RPMI7951 (cell line): ENCODE measurements at regions not wholly inside any gene's neighbourhood (a gene's known extent, or its start where the extent isn't known, plus 50 kb on each side); places are given as distances from the start of the nearest gene placed in this dataset.
"Not testable (repeated sequence)": the region's sequence is repeated elsewhere in the genome, so short reads cannot be mapped to it uniquely, and the experiment has no call there.

Source experiments
- DNase-seq: peaks from one replicate; pipeline ENCODE4 v3.0.0-alpha.2; 2012; ENCODE audit warnings: low read depth

GRCh38 chr6:14389776-14390175 lies 272.2 kb downstream of the CD83 start:
- not testable (repeated sequence) for DNase-seq

DNA sequence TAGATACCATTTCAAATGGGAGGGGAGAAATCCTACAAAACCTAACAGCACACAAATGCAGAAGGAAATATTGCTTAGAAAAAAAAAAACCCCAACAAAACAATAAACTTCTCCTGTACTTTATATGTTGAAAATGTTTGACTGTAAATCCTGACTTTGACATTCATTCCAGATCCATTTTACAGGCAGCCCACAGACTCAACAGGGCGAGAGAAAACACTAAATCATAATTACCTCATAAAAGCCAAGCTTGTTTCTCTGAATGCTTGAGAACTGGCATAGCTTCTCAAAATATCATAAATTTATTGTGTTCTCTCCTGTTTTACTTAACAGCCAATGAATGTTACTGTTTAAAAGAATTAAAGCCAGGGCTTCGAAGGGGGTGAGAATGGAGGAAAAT lies 273.2 kb downstream of the CD83 start:
- DNase-seq, result no peak

DNA sequence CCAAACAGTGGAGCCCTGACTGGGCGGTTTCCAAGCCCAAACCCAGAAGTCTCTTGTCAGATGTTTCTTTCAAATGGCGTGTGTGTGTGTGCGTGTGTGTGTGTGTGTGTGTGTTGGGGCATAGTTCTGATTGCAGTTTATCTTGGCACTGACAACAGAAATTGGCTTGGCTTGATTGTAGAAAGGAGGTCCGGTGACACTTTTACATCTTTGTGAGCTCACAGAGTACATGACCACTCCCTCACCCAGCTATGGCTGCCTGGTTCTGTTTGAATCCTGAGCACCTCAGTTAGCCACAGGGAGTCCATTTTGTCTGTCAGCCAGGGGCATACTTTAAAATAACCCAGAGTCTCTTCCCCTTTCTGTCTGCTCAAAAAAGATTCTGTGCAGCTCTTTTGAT lies 276.3 kb downstream of the CD83 start:
- no peak for DNase-seq

DNA sequence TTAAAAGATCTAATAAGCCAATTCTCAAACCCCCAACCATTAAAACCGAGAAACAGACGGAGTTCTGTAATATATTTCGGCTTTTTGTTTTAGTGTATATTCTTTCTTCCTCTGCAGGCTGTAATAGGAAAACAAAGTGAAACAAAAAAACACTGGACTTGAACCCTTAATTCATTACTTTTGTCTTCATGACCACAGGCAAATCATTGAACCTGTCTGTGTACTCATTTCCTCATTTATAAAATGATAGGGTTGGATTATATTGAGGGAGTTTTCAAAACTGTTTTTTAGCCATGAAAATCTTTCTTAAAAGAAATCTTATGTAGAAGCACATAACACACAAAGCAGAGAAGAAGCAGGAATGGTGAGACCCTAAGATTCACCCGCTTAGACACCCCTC lies 278.8 kb downstream of the CD83 start:
- no peak for DNase-seq

DNA sequence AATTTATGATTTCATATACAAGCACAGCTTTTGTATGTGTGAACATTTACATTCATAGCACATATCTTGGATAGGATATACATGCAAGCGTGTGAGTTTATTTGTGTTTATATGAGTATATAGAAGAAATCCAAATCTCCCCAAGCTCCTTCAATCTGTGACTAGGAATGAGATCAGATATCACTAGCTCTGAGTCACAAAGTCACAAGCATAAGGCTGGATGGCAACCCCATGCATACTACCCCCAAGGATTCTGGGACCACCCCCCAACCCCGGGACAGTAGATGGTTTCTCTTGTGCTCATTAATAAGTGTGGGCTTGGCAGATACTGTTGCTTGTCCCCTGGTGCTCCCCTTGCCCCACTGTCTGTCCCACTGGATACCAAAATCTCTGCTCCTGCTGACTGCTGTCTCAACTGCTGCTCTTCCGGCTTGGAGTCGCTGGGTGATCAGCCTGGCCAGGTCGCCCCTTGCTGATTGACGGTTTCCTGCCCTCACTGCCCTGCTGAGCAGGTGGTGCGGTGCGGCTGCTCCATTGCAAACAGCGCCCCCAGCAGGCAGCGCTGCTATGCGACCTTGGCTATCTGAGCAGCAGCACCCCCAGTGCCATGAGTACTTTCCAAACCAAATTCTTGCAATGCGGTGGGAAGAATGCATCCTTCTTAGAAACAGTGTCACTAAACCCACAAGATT lies 279.4 kb downstream of the CD83 start:
- DNase-seq, result peak; percentile 53

- DNase-seq, result no peak
These were observed 279.9 kb downstream of the CD83 start for GRCh38 chr6:14397518-14397901.

DNA sequence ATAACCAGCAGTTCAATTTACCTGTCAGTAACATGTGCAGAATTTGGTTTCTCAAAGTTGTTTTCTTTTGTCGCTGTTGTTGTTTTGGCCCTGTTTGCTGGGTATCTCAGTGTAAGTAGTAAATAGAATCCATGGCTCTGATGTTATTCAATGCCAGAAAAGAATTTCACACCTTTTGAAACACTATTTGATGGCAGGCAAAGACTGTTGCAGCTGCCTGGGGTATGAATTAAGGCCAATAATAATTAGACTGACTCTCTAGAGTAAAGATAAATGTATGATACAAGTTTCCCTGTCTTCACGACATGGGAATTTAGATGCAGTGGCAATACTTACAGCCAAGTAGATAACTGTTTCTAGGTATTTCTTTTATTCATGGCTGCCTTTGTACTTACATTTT lies 281.4 kb downstream of the CD83 start:
- no peak for DNase-seq

DNA sequence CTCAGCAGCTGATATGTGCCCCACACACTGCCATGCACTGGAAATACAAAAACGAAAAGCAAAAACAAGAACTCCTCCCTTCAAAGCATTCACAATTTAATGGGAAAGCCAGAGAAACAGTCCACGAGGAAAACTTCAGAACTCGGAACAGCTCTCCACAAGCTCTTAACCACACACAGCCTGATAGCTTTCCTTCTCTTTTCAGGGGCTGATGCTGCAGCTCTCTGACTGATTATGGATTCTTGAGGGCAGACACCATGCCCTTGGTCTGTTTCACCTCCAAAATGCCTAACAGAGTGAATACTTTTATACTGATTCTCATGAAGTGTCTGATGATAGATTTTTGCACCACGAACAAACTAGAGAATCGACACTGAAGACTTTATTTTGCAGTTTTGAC lies 282.1 kb downstream of the CD83 start:
- no peak for DNase-seq

DNA sequence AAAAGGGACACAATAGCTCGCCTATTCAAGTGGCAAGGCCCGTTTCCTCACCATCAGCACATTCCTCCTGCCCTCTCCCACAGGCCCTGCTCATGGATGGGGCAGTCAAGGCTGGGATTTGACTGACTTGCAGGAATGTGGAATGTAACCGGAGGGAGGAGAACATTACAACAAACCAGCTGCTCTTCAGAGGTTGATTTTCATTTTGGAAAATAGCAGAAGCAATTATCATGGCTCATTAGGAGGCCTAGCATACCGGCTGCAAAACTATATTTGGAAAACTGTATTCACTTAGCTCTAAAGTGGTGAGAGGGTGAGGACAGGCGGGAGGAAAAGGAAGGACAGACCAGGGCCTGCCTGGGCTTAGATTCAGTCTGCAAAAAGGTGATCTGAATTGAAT lies 283.7 kb downstream of the CD83 start:
- DNase-seq, result no peak

GRCh38 chr6:14406614-14407331 lies 289.2 kb downstream of the CD83 start:
- no peak for DNase-seq

DNA sequence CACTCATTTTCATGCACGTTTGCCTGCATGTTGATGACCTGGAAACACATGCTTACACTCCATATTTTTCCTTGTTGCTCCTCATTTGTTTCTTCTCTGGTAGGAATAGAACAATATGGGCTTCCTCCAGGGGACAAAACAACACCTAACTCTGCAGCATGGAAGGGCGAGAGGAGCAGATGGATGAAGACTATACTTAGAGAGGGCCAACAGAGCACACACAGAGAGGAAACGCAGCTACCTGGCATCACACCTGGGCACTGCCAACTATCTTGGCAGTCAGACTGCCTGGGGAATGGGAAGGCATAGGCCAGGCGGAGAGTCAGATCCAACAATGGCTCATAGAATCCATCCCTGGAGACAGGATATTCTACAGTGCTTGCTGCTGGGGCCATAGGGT lies 290.9 kb downstream of the CD83 start:
- DNase-seq, result no peak

GRCh38 chr6:14412026-14412425 lies 294.5 kb downstream of the CD83 start:
- DNase-seq, result no peak

DNA sequence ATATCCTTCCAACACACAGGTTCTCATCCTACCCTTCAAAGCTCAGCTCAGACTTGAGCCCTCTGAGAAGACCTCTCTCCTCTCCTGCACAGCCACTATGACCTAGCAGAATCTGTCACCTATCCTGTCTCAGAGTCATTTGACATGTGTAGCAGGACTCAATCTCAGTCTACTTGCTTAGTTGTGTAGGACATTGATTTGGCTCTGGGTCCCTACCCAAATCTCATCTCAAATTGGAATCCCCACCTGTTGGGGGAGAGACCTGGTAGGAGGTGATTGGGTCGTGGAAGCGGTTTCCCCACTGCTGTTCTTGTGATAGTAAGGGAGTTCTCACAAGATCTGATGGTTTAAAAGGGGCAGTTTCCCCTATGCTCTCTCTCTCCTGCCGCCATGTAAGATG lies 297.9 kb downstream of the CD83 start:
- no peak for DNase-seq

GRCh38 chr6:14417377-14417776 lies 299.8 kb downstream of the CD83 start:
- DNase-seq, result peak; percentile 17

- DNase-seq, result not testable (repeated sequence)
These were observed 301.7 kb downstream of the CD83 start for GRCh38 chr6:14419224-14419623.

- DNase-seq, result no peak
These were observed 304.5 kb downstream of the CD83 start for GRCh38 chr6:14422061-14422460.

DNA sequence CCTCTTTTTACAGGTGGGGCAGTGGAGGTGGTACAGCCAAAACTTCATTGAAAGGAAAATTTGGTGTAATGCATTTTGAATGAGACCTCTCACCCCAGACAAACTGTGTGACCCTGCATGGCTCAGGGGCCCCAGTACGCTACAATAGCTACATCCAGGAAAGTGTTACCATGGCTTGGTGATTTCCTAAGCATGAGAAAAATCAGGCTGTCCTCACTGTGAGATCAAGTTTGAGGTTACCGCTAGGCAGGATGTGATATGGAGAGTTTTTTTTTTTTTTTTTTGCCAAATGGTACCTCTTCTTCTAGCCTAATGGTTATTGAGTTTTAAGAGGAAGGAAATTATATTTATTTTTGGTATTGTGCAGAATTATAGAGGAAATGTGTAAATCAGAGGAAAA lies 305.3 kb downstream of the CD83 start:
- DNase-seq, result no peak

GRCh38 chr6:14423330-14423729 lies 305.8 kb downstream of the CD83 start:
- peak; percentile 8 for DNase-seq

DNA sequence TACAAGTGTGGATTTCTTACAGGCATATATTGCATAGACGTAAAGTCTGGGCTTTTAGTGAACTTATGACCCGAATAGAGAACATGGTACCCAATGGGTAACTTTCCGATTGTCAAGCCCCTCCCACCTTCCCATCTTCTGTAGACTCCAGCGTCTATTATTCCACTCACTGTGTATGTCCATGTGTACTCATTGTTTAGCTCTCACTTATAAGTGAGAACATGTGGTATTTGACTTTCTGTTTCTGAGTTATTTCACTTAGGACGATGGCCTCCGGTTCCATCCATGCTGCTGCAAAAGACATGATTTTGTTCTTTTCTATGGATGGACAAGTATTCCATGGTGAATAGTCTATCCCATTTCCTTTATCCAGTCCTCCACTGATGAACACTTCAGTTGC lies 306.4 kb downstream of the CD83 start:
- no peak for DNase-seq

- DNase-seq, result no peak
These were observed 308.2 kb downstream of the CD83 start for GRCh38 chr6:14425805-14426204.

DNA sequence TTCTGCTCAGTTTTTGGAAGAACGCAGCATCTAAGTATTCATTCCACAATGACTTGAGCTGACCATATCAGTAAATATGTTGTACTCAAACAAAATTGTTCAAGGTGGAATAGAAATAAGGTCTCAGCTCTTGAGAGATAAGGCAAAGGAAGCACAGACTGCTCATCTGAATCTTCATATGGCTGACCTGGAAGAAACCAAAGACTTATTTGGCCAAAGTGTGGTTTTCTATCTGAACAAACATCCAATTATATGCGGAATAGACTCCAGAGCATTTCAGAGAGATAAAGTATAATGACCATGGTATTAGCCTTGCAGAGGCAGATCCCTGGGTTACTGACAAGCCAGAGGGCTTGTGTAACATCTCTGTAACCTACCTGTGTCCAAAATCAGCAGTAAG lies 308.7 kb downstream of the CD83 start:
- DNase-seq, result no peak

GRCh38 chr6:14428269-14428668 lies 310.7 kb downstream of the CD83 start:
- DNase-seq, result no peak

GRCh38 chr6:14429396-14429795 lies 311.8 kb downstream of the CD83 start:
- no peak for DNase-seq

DNA sequence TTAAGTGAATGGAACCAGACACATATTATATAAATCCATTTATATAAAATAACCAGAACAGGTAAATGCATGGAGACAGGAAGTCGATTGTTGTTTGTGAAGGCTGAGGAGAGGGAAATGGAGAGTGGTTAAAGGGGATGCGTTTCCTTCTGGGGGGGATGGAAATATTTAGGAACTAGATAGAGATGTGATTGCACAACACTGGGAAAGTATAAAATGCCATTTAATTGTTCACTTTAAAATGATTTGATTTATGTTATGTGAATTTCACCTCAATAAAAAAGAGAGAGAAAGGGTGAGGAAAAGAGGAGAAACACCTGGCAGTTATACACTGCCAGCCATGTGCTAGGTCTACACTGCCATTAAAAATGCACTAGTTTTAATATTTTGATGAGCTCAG lies 312.6 kb downstream of the CD83 start:
- DNase-seq, result no peak
